ENCODE measurements at regions not wholly inside any gene's neighbourhood (a gene's known extent, or its start where the extent isn't known, plus 50 kb on each side); places are given as distances from the start of the nearest gene placed in this dataset.

DNA sequence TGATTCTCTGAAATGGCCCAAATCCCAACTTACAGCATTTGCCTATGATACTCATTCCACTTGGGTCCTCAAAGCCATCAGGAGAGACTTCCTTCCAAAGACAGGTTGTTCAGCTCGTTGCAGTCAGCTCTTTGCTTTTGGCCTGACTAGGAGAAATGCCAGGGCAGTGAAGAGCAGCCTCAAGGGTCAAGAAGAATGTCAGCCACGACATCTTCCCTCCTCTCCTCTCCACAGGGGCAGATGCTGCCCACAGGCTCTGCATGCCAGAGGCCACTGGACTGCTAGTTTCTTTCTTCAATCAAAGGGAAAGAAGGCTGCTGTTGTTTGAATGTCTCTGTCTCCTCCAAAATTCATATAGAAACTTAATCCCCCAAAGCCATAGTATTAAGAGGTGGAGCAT lies 201.7 kb upstream of the PFN2 start:
- no peak overlapping the region for H3K27ac ChIP-seq
- TF ChIP-seq ZFX (IDR thresholded peaks at IDR 0.05) (no peak), CTCF (conservative IDR thresholded peaks at IDR 0.05) (no peak)

- H3K27ac ChIP-seq: no peak overlapping the region
- no peak for TF ChIP-seq CTCF (conservative IDR thresholded peaks at IDR 0.05)
- TF ChIP-seq ZFX (IDR thresholded peaks at IDR 0.05): no peak
These were observed 200.3 kb upstream of the PFN2 start for GRCh38 chr3:150170852-150171520.

DNA sequence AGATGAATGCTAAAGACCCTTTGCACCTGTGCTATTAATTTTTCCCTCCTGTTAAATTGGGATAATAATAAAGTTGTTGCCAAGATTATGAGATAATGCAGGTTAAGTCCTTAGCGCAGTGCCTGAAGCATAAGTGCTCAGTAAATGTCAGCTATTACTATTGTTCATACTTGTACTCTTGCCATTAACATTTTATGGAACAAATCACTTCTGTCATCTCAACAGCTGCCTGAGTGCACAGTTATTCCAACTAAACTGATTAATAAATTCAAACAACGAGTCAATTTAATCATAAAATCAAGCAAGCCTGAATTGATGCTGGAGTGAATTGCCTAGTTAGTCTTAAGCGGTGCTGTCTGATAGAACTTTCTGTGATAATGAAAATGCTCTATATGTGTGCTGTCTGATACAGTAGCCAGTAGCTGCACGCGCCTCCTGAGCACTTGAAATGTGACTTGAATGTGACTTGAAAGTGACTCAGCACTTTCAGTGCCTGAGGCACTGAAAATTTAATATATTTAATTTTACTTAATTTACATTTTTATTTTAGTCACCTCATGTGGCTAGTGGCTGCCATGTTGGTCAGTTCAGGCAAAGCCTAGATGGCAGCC lies 198.7 kb upstream of the PFN2 start:
- TF ChIP-seq ZFX (IDR thresholded peaks at IDR 0.05) (no peak), CTCF (conservative IDR thresholded peaks at IDR 0.05) (no peak)
- no peak overlapping the region for H3K27ac ChIP-seq

- no peak overlapping the region for H3K27ac ChIP-seq
- TF ChIP-seq CTCF (conservative IDR thresholded peaks at IDR 0.05) (no peak), ZFX (IDR thresholded peaks at IDR 0.05) (no peak)
These were observed 198.0 kb upstream of the PFN2 start for GRCh38 chr3:150168698-150169097.

DNA sequence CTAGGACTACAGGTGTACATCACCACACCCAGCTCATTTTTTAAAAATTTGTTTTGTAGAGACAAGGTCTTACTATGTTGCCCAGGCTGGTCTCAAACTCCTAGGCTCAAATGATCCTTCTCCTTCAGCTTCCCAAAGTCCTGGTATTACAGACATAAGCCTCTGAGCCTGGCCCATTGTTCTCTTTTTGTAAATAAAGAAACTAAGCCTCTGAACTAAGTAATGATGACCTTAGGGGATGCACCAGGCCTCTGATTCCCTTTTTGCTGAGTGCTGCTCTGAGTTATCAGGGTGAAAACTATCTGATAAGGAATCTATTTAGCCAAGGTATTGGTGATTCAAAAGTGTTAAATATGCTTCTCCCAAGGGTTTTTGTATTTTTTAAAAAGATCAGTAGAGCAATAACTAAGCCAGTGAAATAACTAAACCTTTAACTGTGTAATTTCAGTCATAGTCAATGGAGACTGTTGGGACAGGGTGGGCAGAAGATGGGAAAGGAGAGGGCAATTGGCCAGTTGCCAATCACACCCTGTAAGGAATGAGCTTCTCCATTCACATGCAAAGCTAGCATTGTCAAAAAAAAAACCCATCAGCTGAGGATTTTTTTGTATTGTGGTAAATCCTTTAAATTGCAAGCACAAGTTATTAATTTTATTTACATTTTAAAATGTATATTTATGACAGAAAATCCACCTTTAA lies 194.8 kb upstream of the PFN2 start:
- TF ChIP-seq CTCF (conservative IDR thresholded peaks at IDR 0.05): no peak
- no peak for TF ChIP-seq ZFX (IDR thresholded peaks at IDR 0.05)
- H3K27ac ChIP-seq: no peak overlapping the region

- no peak for TF ChIP-seq ZFX (IDR thresholded peaks at IDR 0.05)
- no peak for TF ChIP-seq CTCF (conservative IDR thresholded peaks at IDR 0.05)
- no peak overlapping the region for H3K27ac ChIP-seq
These were observed 190.3 kb upstream of the PFN2 start for GRCh38 chr3:150161011-150161410.

- TF ChIP-seq ZFX (IDR thresholded peaks at IDR 0.05) (no peak), CTCF (conservative IDR thresholded peaks at IDR 0.05) (no peak)
- no peak overlapping the region for H3K27ac ChIP-seq
These were observed 188.4 kb upstream of the PFN2 start for GRCh38 chr3:150158943-150159625.

All from C4-2B (cell line).